SK-N-SH (cell line): ENCODE measurements at regions not wholly inside any gene's neighbourhood (a gene's known extent, or its start where the extent isn't known, plus 50 kb on each side); places are given as distances from the start of the nearest gene placed in this dataset.

ENCODE experiments used
- CHD2 ChIP-seq: fragments of 150-350 bp; IDR thresholded peaks from 2 replicates; pipeline ENCODE4 v1.6.1; 2018; ENCODE audit warnings: low read length; ENCODE audit not compliant: partially characterized antibody
- CTCF ChIP-seq: fragments of 200-600 bp; sonication (generic); IDR thresholded peaks from 2 replicates; pipeline ENCODE4 v1.6.1; 2017; ENCODE audit warnings: antibody characterized with exemption, mild to moderate bottlenecking, moderate library complexity
- GABPA ChIP-seq: IDR thresholded peaks from 2 replicates; pipeline ENCODE4 v1.4.0; 2012; ENCODE audit warnings: low read depth, mild to moderate bottlenecking
- POLR2AphosphoS5 ChIP-seq: IDR thresholded peaks from 2 replicates; pipeline ENCODE4 v1.6.1; 2012; ENCODE audit warnings: low read depth, low read length
- RXRA ChIP-seq: IDR thresholded peaks from 2 replicates; pipeline ENCODE4 v1.4.0; 2012; ENCODE audit warnings: low read depth, mild to moderate bottlenecking, borderline replicate concordance
- SMC3 ChIP-seq: IDR thresholded peaks from 2 replicates; pipeline ENCODE4 v1.6.1; 2012; ENCODE audit warnings: low read depth, low read length, improper control_type of control experiment
- USF1 ChIP-seq: IDR thresholded peaks from 2 replicates; pipeline ENCODE4 v1.4.0; 2012; ENCODE audit warnings: low read depth, borderline replicate concordance

DNA sequence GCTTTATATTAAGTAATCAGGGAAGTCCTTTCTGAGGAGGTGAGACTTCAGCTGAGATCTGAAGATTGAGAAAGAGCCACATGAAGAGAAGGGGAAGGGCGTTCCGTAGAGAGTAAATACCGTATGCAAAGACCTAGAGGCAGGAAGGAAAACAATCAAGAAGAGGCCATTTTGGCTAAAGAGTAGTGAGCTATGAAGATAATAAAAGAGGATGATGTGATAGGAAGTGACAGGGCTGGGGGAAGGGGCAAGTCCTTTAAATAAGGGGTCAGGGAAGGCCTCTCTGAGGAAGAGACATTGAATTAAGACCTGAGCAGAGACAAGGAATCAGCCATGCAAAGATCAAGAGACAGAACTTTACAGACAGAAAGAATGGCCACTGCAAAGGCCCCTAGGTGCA, 86.2 kb downstream of the ZIC3 start:
- TF ChIP-seq SMC3 (no peak), POLR2AphosphoS5 (no peak), CTCF (no peak), GABPA (no peak), RXRA (no peak), CHD2 (no peak), USF1 (no peak)
